ENCODE measurements at regions not wholly inside any gene's neighbourhood (a gene's known extent, or its start where the extent isn't known, plus 50 kb on each side); places are given as distances from the start of the nearest gene placed in this dataset.

- Histone ChIP-seq H3K9me3 (ENCODE audit: severe bottlenecking) (no peaks in the 10 kb centered on the region), H3K36me3 (ENCODE audit: low read depth) (no peaks in the 10 kb centered on the region), H3K4me3 (ENCODE audit: severe bottlenecking) (no peak overlapping the region), H3K27me3 (ENCODE audit: insufficient read depth, poor library complexity, severe bottlenecking) (no peaks in the 10 kb centered on the region), H3K27ac (ENCODE audit: poor library complexity, severe bottlenecking) (no peak overlapping the region), H3K4me1 (ENCODE audit: insufficient read depth, poor library complexity, severe bottlenecking) (no peaks in the 10 kb centered on the region)
- no peak for TF ChIP-seq CTCF (IDR thresholded peaks at IDR 0.05; ENCODE audit: poor library complexity, severe bottlenecking)
- ATAC-seq (ENCODE audit: low read depth) (no peak), DNase-seq (ENCODE audit: low spot score) (no peak)
Measured at GRCh38 chr1:57727121-57727520, 303.3 kb upstream of the DAB1 start.

GRCh38 chr1:57725318-57725717 is 301.5 kb upstream of the DAB1 start:
- Histone ChIP-seq H3K9me3 (ENCODE audit: severe bottlenecking) (no peaks in the 10 kb centered on the region), H3K4me3 (ENCODE audit: severe bottlenecking) (no peak overlapping the region), H3K36me3 (ENCODE audit: low read depth) (no peaks in the 10 kb centered on the region), H3K4me1 (ENCODE audit: insufficient read depth, poor library complexity, severe bottlenecking) (no peaks in the 10 kb centered on the region), H3K27me3 (ENCODE audit: insufficient read depth, poor library complexity, severe bottlenecking) (no peaks in the 10 kb centered on the region), H3K27ac (ENCODE audit: poor library complexity, severe bottlenecking) (no peak overlapping the region)
- ATAC-seq (ENCODE audit: low read depth) (no peak), DNase-seq (ENCODE audit: low spot score) (no peak)
- no peak for TF ChIP-seq CTCF (IDR thresholded peaks at IDR 0.05; ENCODE audit: poor library complexity, severe bottlenecking)

GRCh38 chr1:57724535-57724934 is 300.7 kb upstream of the DAB1 start:
- H3K27ac ChIP-seq (ENCODE audit: poor library complexity, severe bottlenecking), result no peak overlapping the region
- no peaks in the 10 kb centered on the region for H3K4me1 ChIP-seq (ENCODE audit: insufficient read depth, poor library complexity, severe bottlenecking)

GRCh38 chr1:57722285-57722978 is 298.6 kb upstream of the DAB1 start:
- Histone ChIP-seq H3K4me1 (ENCODE audit: insufficient read depth, poor library complexity, severe bottlenecking) (no peaks in the 10 kb centered on the region), H3K9me3 (ENCODE audit: severe bottlenecking) (no peaks in the 10 kb centered on the region)

More at GRCh38 chr1:57724535-57724934, 300.7 kb upstream of the DAB1 start:
- ATAC-seq (ENCODE audit: low read depth) (no peak), DNase-seq (ENCODE audit: low spot score) (no peak)
- H3K27me3 ChIP-seq (ENCODE audit: insufficient read depth, poor library complexity, severe bottlenecking), result no peaks in the 10 kb centered on the region
- no peak overlapping the region for H3K4me3 ChIP-seq (ENCODE audit: severe bottlenecking)
- no peaks in the 10 kb centered on the region for H3K36me3 ChIP-seq (ENCODE audit: low read depth)
- H3K9me3 ChIP-seq (ENCODE audit: severe bottlenecking), result no peaks in the 10 kb centered on the region
- TF ChIP-seq CTCF (IDR thresholded peaks at IDR 0.05; ENCODE audit: poor library complexity, severe bottlenecking), result no peak

More at GRCh38 chr1:57722285-57722978, 298.6 kb upstream of the DAB1 start:
- Histone ChIP-seq H3K36me3 (ENCODE audit: low read depth) (no peaks in the 10 kb centered on the region), H3K4me3 (ENCODE audit: severe bottlenecking) (no peak overlapping the region), H3K27me3 (ENCODE audit: insufficient read depth, poor library complexity, severe bottlenecking) (no peaks in the 10 kb centered on the region), H3K27ac (ENCODE audit: poor library complexity, severe bottlenecking) (no peak overlapping the region)
- DNase-seq (ENCODE audit: low spot score), result no peak
- TF ChIP-seq CTCF (IDR thresholded peaks at IDR 0.05; ENCODE audit: poor library complexity, severe bottlenecking), result no peak
- ATAC-seq (ENCODE audit: low read depth), result no peak
